ENCODE measurements at regions not wholly inside any gene's neighbourhood (a gene's known extent, or its start where the extent isn't known, plus 50 kb on each side); places are given as distances from the start of the nearest gene placed in this dataset.

- intact Hi-C loops (cut with DNase I) = no loop called here
- Histone ChIP-seq H3K27ac (peak overlapping the region in 1 of 2 donors; percentile 41), H3K27me3 (replicated peaks; ENCODE audit: insufficient read depth) (no peaks in the 10 kb centered on the region), H3K9me3 (no peaks in the 10 kb centered on the region), H3K4me3 (no peak overlapping the region), H3K4me1 (replicated peaks) (no peaks in the 10 kb centered on the region), H3K36me3 (no peaks in the 10 kb centered on the region)
- TF ChIP-seq, protein P1, sequence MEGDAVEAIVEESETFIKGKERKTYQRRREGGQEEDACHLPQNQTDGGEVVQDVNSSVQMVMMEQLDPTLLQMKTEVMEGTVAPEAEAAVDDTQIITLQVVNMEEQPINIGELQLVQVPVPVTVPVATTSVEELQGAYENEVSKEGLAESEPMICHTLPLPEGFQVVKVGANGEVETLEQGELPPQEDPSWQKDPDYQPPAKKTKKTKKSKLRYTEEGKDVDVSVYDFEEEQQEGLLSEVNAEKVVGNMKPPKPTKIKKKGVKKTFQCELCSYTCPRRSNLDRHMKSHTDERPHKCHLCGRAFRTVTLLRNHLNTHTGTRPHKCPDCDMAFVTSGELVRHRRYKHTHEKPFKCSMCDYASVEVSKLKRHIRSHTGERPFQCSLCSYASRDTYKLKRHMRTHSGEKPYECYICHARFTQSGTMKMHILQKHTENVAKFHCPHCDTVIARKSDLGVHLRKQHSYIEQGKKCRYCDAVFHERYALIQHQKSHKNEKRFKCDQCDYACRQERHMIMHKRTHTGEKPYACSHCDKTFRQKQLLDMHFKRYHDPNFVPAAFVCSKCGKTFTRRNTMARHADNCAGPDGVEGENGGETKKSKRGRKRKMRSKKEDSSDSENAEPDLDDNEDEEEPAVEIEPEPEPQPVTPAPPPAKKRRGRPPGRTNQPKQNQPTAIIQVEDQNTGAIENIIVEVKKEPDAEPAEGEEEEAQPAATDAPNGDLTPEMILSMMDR (IDR thresholded peaks at IDR 0.05) = no peak
- TF ChIP-seq POLR2A (IDR thresholded peaks at IDR 0.05) (no peak), POLR2AphosphoS5 (IDR thresholded peaks at IDR 0.05) (no peak)
- DNase-seq (ENCODE audit: low spot score) = no peak
- WGBS = 86% methylated on average over 7 of the region's 7 CpGs
Measured at GRCh38 chr2:174664084-174664759, 66.6 kb upstream of the WIPF1 start.

DNA sequence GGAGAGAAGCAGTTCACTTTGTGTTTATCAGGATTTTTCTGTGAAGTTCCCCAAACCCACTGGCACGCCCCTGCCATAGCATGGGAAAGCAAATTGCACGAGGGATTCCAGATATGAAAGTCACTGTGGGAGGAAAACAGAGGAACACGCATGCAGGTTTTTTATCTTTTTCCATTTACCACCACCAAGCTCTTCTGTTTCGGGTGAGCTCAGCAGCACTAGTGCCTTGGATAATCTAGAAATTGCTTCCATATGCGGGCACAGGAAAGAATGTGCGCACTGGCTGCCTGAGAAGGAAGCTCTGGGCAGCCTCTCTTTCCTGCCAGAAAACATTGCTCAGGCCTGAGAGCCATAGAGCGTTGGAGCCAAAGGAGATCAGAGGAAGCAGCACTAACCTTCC is 65.9 kb upstream of the WIPF1 start:
- WGBS = 54% methylated on average over 7 of the region's 7 CpGs
- Histone ChIP-seq H3K27ac (peak overlapping the region; percentile 15 to 41), H3K36me3 (no peaks in the 10 kb centered on the region), H3K4me1 (replicated peaks) (no peaks in the 10 kb centered on the region), H3K27me3 (replicated peaks; ENCODE audit: insufficient read depth) (no peaks in the 10 kb centered on the region), H3K4me3 (no peak overlapping the region), H3K9me3 (no peaks in the 10 kb centered on the region)
- no peak for DNase-seq (ENCODE audit: low spot score)
- intact Hi-C loops (cut with DNase I) = no loop called here
- TF ChIP-seq POLR2A (IDR thresholded peaks at IDR 0.05) (no peak), POLR2AphosphoS5 (IDR thresholded peaks at IDR 0.05) (no peak)
- TF ChIP-seq, protein P1 (IDR thresholded peaks at IDR 0.05) = no peak

GRCh38 chr2:174662859-174663258 is 65.3 kb upstream of the WIPF1 start:
- TF ChIP-seq, protein P1 (IDR thresholded peaks at IDR 0.05) = no peak
- no peak for TF ChIP-seq POLR2A (IDR thresholded peaks at IDR 0.05)
- no peak for TF ChIP-seq POLR2AphosphoS5 (IDR thresholded peaks at IDR 0.05)
- H3K27ac ChIP-seq = peak overlapping the region; percentile 15 to 41
- intact Hi-C loops (cut with DNase I) = no loop called here

DNA sequence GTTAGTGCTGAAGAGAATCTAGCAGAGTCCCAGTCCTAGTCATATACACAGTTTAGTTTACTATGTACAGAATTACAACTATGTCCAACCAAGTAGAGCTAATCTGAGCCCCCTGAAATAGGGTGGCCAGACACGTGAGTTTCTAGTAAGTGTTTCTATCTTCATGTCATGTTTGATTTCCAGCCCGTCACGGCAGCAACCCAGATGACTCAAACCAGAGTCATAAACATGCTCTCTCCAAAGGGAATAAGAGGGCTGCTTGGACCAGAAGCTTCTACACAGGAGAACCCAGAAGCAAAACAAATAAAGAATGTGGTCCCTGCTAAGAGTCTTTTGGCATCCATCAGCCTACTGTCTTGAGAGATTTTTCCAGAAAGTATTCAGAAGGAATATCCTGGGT is 64.9 kb upstream of the WIPF1 start:
- no peaks in the 10 kb centered on the region for H3K9me3 ChIP-seq
- H3K27me3 ChIP-seq (replicated peaks; ENCODE audit: insufficient read depth) = no peaks in the 10 kb centered on the region
- H3K4me3 ChIP-seq = no peak overlapping the region
- H3K4me1 ChIP-seq (replicated peaks) = no peaks in the 10 kb centered on the region
- H3K27ac ChIP-seq = peak overlapping the region in 1 of 2 donors; percentile 15
- no peak for TF ChIP-seq POLR2AphosphoS5 (IDR thresholded peaks at IDR 0.05)
- TF ChIP-seq, protein P1 (IDR thresholded peaks at IDR 0.05) = no peak
- no peak for TF ChIP-seq POLR2A (IDR thresholded peaks at IDR 0.05)
- DNase-seq (ENCODE audit: low spot score) = no peak
- WGBS = 42% methylated on average over 3 of the region's 3 CpGs
- no peaks in the 10 kb centered on the region for H3K36me3 ChIP-seq
- intact Hi-C loops (cut with DNase I) = no loop called here

More at GRCh38 chr2:174662859-174663258, 65.3 kb upstream of the WIPF1 start:
- no peak for DNase-seq (ENCODE audit: low spot score)
- 37% methylated on average over 3 of the region's 3 CpGs for WGBS
- Histone ChIP-seq H3K36me3 (no peaks in the 10 kb centered on the region), H3K4me3 (no peak overlapping the region), H3K4me1 (replicated peaks) (no peaks in the 10 kb centered on the region), H3K27me3 (replicated peaks; ENCODE audit: insufficient read depth) (no peaks in the 10 kb centered on the region), H3K9me3 (no peaks in the 10 kb centered on the region)

Data from prostate gland (tissue), 2 donors.